ENCODE measurements at regions not wholly inside any gene's neighbourhood (a gene's known extent, or its start where the extent isn't known, plus 50 kb on each side); places are given as distances from the start of the nearest gene placed in this dataset.
"Not testable (repeated sequence)": the region's sequence is repeated elsewhere in the genome, so short reads cannot be mapped to it uniquely, and the experiment has no call there.

DNA sequence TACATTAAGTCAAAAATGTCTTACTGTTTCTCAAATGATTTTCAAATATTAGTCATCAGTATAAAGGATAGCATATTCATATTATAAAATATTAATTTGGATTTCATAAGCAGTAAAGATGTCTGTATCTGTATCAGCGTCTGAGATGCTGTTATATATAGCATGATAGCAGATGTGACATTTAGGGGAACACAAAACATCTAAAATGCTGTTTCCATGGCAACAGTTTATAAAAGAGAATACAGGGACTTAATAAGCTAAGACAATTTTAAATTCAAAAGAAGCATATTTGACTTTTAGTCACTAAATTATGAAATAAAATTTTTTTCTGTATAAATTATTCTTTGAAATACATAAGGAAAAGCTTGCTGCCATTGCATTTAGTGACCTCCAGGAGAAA lies 432.2 kb downstream of the PDGFC start:
- DNase-seq, result no peak

DNA sequence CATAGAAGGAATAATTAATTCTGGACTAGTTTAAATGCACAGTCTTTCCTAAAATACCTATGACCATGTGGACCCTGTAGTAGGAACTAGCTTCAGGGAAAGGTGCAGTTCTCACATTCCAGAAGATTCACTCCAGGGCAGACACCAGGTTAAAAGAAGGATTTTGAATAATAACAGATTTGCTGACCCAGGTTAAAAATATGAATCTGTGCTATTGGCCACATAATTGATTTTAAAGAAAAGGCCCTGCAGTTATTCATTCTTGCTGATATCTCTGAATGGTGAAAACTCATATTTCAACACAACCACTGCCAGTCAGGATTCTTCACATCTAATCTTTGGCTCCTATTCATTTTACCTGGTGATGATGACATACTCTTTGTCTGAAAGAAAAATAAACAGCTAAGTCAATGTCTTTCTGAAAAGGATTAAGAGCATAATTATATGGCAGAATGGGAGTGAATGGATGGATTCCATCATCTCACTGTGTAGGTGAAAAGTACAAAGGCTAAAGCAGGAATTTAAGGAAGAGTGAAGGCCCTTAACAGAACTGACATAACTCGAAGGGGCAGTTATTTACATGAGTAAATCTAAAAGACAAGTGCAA lies 432.8 kb downstream of the PDGFC start:
- no peak for DNase-seq

GRCh38 chr4:156538210-156538609 lies 433.4 kb downstream of the PDGFC start:
- DNase-seq, result no peak

- DNase-seq, result no peak
Measured at GRCh38 chr4:156537286-156537685, 434.3 kb downstream of the PDGFC start.

GRCh38 chr4:156536661-156537060 lies 434.9 kb downstream of the PDGFC start:
- no peak for DNase-seq

DNA sequence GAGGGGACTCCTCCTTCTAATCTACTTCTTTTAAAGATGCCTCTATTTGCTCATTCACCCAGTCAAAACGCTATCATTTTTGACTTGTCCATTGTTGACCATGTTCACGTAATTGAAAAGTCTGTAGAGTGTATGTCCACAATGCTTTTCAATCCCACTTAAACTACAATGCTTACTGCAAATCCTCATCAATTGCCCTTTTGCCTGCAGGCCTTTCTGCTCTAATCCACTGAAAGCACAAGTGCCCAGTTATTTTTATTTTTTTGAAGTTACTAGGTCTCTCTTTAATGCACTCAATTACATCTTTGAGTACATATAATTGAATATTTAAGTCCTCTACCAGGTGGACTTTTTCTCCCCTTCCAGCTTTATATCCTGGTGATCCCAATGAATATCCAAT lies 437.4 kb downstream of the PDGFC start:
- no peak for DNase-seq

DNA sequence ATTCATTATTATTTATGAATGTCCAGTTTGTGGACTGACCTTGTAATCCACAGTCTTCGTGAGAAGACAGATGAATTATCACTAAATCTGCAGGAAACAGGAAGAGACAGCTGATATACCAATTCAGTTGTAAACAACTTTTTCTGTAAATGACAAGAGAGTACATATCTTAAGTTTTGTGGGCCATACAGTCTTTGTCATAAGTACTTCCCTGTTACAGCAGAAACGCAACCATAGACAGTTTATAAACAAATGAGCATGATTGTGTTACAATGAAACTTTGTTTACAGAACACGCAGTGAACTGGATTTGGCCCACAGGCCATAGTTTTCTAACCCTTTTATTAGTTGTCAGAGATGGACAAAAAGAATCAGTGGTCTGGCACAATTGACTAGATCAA lies 443.4 kb downstream of the PDGFC start:
- DNase-seq, result no peak

GRCh38 chr4:156527237-156527993 lies 444.2 kb downstream of the PDGFC start:
- DNase-seq, result no peak

DNA sequence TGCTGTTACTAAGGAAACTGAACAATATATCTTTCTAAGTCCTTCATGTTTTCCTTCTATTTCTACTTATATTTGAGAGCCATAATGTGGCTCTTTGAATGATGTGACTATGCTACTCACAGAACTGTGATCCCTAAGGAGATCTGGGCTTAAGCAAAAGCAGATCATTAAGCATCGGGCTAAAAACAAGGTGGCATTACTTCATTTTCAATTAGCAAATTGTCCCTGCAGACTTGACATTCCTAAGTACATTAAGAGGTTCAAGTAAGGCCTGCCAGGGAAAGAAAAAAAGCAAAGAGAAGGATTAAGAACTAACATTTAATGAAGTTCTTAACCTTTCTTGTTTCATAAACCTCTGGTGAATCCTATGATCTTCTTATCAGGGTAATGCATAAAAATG lies 447.6 kb downstream of the PDGFC start:
- no peak for DNase-seq

GRCh38 chr4:156523492-156523891 lies 448.1 kb downstream of the PDGFC start:
- no peak for DNase-seq

GRCh38 chr4:156521631-156522030 lies 450.0 kb downstream of the PDGFC start:
- DNase-seq, result no peak

DNA sequence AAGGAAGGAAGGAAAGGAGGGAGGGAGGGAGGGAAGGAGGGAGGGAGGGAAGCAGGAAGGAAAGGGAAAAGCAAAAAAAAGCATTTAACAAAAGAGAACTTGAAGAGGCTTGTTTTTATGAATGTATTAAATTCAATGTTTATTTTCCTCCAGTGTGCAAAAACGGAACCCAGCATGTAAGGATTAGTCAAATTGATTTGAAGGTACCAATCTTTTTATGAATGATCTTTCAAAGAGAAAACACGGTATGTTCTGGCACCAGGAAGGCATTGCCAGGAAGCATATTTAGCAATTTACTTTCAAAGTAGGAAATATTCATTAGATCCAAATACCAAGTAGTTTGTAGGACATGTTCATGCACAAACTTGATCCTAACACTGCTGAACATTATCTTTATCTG lies 453.6 kb downstream of the PDGFC start:
- no peak for DNase-seq

GRCh38 chr4:156517546-156517945 lies 454.1 kb downstream of the PDGFC start:
- DNase-seq, result no peak

GRCh38 chr4:156516698-156517097 lies 454.9 kb downstream of the PDGFC start:
- no peak for DNase-seq

DNA sequence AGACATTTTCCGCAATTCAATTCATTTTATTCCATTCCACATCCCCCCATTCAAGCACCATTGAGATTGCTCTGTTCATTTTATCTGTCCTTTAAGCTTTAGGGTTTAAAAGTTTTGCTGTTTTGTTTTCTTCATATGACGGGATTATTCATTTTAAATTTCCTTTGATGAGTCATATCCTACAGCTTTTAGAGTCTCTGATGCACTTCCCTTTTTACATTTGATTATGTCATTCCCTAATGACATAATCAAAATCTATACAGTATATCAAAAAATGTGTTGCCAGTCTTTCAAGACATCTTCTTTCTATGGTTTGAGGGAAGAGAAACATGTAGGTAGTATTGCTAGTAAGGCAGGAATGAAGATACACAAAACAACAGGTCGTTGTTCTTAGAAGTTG lies 456.3 kb downstream of the PDGFC start:
- no peak for DNase-seq

DNA sequence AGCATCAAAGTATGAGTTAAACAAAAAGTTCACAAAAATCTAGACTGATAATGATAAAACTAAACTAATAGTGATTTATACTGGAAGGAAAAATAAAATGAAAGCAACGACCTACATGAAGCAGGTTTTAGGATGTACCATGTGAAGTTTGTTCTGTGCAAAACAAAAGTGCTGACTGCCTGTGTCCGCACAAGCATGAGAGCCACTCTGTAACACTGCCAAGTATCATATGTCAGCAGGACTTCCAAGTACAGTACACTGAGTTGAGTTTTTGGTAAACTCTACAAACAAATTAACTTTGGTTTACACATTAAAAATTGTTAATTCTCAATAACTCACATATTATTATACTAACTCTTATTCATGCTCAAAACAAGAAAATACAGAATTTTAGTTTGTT lies 459.0 kb downstream of the PDGFC start:
- DNase-seq, result no peak

DNA sequence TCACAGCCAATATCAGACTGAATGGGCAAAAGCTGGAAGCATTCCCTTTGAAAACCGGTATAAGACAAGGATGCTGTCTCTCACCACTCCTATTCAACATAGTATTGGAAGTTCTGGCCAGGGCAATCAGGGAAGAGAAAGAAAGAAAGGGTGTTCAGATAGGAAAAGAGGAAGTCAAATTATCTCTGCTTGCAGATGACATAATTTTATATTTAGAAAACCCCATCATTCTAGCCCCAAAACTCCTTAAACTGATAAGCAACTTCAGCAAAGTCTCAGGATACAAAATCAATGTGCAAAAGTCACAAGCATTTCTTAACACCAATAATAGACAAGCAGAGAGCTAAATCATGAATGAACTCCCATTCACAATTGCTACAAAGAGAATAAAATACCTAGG lies 461.7 kb downstream of the PDGFC start:
- DNase-seq, result not testable (repeated sequence)

DNA sequence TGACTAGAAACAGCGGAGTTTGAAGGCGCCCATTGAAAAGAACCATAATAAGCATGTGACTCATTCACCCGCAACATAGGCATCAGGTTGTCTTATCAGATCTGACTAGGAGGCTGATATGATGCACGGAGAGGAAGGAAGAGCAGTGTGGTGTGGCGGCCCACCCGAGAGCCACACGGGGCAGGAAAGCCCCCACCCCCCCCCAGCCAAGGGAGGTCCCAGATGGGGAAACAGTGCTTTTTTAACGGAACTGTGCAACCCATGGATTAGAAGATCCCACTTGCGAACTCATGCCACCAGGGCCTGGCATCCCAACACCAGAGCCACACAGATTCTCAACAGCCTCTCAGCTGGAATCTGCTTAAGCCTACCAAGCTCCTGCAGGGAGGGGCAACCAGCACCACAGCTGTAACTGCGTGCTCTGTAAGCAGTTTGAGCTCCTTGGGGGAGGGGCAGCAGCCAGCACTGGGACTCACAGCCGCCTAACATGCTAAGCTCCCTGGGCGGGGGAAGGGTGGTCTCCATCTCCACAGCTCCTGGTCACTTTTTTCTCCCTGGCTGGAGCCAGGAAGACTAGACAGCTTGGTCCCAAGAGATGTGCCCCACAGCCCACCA lies 466.2 kb downstream of the PDGFC start:
- DNase-seq, result no peak

GRCh38 chr4:156503119-156503518 lies 468.5 kb downstream of the PDGFC start:
- no peak for DNase-seq

DNA sequence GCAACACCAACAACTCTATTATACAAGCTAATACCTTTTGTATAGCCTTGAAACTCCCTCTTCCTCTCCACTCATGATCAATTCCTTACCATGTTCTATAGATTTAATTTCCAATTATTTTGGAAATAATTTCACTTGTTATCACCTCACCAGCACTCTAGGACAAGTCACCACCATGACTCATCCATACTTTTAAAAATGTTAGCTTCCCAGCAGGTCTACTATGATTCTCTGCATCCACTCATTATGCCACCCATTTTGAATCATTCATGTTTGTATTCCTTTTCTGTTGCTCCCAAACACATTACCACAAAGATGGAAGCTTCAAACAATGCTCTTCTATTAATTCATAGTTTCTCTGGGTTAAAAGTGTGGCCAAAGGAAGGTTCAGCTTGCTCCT lies 469.6 kb downstream of the PDGFC start:
- no peak for DNase-seq

- DNase-seq, result no peak
Measured at GRCh38 chr4:156499684-156500083, 471.9 kb downstream of the PDGFC start.

DNA sequence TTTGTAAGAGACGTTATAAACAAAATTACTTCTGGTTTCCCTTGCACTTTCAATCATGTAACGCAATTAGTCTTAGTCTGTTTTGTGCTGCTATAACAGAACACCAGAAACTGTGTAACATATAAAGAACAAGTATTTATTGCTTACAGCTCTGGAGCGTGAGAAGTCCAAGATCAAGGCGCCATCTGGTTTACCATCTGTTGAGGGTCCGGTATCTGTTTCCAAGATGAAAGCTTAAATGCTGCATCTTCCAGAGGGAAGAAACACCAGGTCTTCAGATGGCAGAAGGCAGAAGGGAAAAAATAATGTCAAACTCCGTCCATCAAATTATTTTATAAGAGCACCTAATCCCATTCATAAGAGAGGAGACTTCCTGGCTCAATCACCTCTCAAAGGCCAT lies 474.1 kb downstream of the PDGFC start:
- no peak for DNase-seq

GRCh38 chr4:156496797-156497196 lies 474.8 kb downstream of the PDGFC start:
- no peak for DNase-seq

- DNase-seq, result no peak
Measured at GRCh38 chr4:156495836-156496235, 475.8 kb downstream of the PDGFC start.

DNA sequence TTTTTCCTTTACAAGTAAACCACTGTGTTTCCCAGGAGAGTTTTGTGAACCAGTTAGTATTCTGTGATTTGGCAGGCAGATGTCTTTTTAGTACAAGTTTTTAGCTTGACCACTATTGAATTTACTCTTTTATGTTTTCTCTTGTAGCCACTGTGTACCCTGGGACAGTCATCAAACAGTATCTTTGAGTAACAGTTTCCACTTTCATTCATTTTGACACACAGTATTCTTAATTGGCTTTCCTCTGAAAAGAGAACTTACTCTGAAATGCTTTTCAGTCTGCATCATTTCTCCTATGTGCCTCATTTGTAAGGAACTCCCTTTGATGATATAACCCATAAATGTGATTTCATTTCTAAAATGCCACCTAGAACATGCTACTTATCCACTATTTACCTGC lies 476.5 kb downstream of the PDGFC start:
- DNase-seq, result no peak
